ENCODE measurements at regions not wholly inside any gene's neighbourhood (a gene's known extent, or its start where the extent isn't known, plus 50 kb on each side); places are given as distances from the start of the nearest gene placed in this dataset.
"Not testable (repeated sequence)": the region's sequence is repeated elsewhere in the genome, so short reads cannot be mapped to it uniquely, and the experiment has no call there.

DNA sequence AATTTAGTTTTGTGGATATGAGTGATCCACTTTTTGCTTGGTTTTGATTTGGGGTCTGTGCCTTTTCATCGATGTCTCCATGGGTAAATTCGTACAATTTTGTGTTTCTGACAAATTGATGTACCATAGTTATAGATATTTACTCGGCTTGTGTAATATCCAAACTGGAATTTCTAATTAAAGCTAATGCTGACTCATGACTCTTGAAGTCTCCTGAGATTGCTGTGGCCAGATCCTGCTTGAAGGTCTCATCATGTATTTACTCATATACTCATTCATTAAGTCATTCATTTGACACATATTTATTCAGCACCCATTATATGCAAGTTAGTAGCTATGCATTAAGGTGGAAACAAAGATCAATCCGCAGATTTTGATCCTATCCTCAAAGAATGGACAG, 423.2 kb downstream of the RWDD3 start:
- Mint-ChIP-seq H3K9me3 (peaks cover 10% of the 10 kb centered on the region), H3K4me1 (ENCODE audit: low read depth) (no peaks in the 10 kb centered on the region), H3K4me3 (no peak overlapping the region), H3K27ac (no peak overlapping the region), H3K36me3 (ENCODE audit: low read depth) (no peaks in the 10 kb centered on the region), H3K27me3 (no peaks in the 10 kb centered on the region)

DNA sequence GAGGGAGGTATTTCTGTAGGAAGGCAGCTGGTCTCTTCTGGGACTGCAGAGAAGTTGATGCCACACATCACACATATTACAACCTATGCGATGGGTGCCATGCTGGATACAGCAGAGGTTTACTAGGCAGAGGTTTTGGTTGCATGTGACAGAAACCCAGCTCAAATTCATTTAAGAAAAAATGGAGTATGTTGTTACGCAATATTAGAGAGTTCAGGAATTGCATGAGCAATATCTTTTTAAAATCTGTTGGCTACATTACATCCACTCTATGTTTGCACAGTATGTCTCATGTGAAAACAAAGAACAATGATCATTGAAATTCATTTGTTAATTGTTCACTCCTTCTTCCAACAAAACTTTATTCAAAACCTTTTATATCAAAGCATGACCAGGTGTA, 425.2 kb downstream of the RWDD3 start:
- no peaks in the 10 kb centered on the region for H3K27me3 Mint-ChIP-seq
- no peak overlapping the region for H3K4me3 Mint-ChIP-seq

DNA sequence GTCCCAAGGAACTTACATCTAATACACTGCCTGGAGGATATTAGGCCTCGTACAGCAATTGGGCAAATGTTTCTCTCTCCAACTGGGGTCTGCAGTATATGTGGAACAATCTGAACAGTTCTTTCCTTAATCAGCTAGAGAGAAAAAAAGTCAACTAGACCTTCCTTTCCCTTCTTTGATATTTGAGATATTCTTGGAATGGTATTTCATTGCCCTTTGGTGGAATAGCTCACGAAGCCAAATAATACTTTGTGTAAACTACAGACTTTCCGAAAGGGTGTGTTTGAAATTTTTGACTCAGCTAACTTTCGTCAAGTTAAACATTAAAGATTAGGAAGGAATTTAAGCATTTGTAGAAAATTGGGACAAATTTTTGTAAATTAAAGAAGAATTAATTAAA, 425.6 kb downstream of the RWDD3 start:
- Mint-ChIP-seq H3K4me3 (no peak overlapping the region), H3K4me1 (ENCODE audit: low read depth) (no peaks in the 10 kb centered on the region), H3K27me3 (no peaks in the 10 kb centered on the region), H3K36me3 (ENCODE audit: low read depth) (no peaks in the 10 kb centered on the region), H3K27ac (no peak overlapping the region), H3K9me3 (peaks cover 21% of the 10 kb centered on the region)

More for the DNA sequence above, 425.2 kb downstream of the RWDD3 start:
- Mint-ChIP-seq H3K9me3 (peaks cover 21% of the 10 kb centered on the region), H3K4me1 (ENCODE audit: low read depth) (no peaks in the 10 kb centered on the region), H3K36me3 (ENCODE audit: low read depth) (no peaks in the 10 kb centered on the region), H3K27ac (no peak overlapping the region)

DNA sequence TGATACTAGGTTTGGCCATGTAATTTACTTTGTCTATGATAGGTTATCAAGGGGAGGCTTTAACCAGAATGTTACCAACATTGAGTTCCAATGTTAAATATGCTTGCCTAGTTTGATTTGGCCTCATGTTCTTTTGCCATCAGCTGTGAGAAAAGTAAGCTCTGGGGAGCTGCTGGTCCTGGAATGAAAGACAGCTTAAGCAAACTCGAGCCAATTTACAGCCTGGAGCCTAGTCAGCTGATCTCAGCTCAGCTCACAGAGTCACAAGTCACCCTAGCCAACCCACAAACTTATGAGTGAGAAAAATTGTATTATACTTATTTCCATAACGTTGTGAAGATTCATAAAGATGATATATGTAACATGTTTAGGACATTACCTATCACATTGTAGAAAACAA, 426.7 kb downstream of the RWDD3 start:
- Mint-ChIP-seq H3K36me3 (ENCODE audit: low read depth) (no peaks in the 10 kb centered on the region), H3K27me3 (no peaks in the 10 kb centered on the region), H3K9me3 (peaks cover 21% of the 10 kb centered on the region), H3K27ac (no peak overlapping the region), H3K4me1 (ENCODE audit: low read depth) (no peaks in the 10 kb centered on the region), H3K4me3 (no peak overlapping the region)

DNA sequence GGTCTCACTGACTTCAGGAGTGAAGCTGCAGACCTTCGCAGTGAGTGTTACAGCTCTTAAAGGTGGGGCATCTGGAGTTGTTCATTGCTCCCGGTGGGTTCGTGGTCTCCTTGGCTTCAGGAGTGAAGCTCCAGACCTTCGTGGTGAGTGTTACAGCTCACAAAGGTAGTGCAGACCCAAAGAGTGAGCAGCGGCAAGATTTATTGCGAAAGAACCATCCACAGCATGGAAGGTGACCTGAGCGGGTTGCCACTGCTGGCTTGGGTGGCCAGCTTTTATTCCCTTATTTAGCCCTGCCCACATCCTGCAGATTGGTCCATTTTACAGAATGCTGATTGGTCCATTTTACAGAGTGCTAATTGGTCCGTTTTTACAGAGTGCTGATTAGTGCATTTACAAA, 429.5 kb downstream of the RWDD3 start:
- H3K9me3 Mint-ChIP-seq = peaks cover 17% of the 10 kb centered on the region

DNA sequence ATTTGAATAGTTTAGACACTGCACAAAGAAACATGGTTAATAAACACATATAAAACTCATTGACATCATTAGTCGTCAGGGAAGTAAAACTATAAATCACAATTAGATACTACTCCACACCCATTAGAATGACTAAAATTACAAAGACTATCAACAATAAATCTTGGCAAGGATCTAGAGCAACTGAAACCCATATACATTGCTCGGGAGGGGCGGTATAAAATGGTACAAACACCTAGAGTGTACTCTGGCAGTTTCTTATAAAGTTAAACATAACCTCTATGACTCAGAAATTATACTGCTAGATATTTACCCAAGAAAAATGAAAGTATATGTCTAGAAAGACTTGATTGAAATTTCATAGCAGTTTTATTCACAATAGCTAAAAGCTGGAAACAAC, 434.2 kb downstream of the RWDD3 start:
- H3K36me3 Mint-ChIP-seq (ENCODE audit: low read depth) = no peaks in the 10 kb centered on the region
- H3K9me3 Mint-ChIP-seq = peaks cover 2% of the 10 kb centered on the region
- no peak overlapping the region for H3K4me3 Mint-ChIP-seq
- H3K27me3 Mint-ChIP-seq = no peaks in the 10 kb centered on the region
- no peaks in the 10 kb centered on the region for H3K4me1 Mint-ChIP-seq (ENCODE audit: low read depth)
- H3K27ac Mint-ChIP-seq = no peak overlapping the region

More for the DNA sequence above, 429.5 kb downstream of the RWDD3 start:
- not testable (repeated sequence) for H3K4me1 Mint-ChIP-seq (ENCODE audit: low read depth); H3K27me3 Mint-ChIP-seq; H3K27ac Mint-ChIP-seq; H3K4me3 Mint-ChIP-seq; H3K36me3 Mint-ChIP-seq (ENCODE audit: low read depth)

DNA sequence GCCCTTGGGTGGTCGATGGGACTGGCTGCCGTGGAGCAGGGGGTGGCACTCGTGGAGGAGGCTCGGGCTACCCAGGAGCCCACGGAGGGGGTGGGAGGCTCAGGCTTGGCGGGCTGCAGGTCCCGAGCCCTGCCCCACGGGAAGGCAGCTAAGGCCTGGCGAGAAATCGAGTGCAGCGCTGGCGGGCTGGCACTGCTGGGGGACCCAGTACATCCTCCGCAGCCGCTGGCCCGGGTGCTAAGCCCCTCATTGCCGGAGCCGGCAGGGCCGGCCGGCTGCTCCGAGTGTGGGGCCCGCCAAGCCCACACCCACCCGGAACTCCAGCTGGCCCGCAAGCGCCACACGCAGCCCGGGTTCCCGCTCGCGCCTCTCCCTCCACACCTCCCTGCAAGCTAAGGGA, 435.6 kb downstream of the RWDD3 start:
- not testable (repeated sequence) for H3K4me3 Mint-ChIP-seq; H3K9me3 Mint-ChIP-seq; H3K27ac Mint-ChIP-seq; H3K4me1 Mint-ChIP-seq (ENCODE audit: low read depth); H3K27me3 Mint-ChIP-seq; H3K36me3 Mint-ChIP-seq (ENCODE audit: low read depth)

DNA sequence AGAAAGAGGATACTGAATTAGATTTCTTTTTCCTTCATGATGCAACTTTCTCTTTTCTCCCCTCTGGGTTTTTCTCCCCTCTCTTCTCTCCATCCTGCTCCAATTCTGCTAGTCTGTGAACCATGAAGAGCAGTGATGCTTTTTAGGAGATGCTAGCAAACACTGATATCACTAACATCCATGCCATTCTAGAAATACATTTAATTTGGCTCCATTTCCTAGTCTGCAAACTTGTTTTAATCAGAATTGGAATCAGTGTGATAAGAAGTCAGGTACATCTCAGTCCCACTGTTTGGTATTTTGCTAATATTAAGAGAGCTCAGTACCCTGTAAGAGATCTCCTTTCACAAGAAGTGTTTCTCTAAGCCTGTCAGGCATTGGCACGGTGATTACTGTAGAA, 437.1 kb downstream of the RWDD3 start:
- H3K36me3 Mint-ChIP-seq (ENCODE audit: low read depth) = no peaks in the 10 kb centered on the region
- H3K4me1 Mint-ChIP-seq (ENCODE audit: low read depth) = no peaks in the 10 kb centered on the region
- H3K4me3 Mint-ChIP-seq = no peak overlapping the region
- H3K27ac Mint-ChIP-seq = no peak overlapping the region
- no peaks in the 10 kb centered on the region for H3K9me3 Mint-ChIP-seq
- H3K27me3 Mint-ChIP-seq = no peaks in the 10 kb centered on the region

DNA sequence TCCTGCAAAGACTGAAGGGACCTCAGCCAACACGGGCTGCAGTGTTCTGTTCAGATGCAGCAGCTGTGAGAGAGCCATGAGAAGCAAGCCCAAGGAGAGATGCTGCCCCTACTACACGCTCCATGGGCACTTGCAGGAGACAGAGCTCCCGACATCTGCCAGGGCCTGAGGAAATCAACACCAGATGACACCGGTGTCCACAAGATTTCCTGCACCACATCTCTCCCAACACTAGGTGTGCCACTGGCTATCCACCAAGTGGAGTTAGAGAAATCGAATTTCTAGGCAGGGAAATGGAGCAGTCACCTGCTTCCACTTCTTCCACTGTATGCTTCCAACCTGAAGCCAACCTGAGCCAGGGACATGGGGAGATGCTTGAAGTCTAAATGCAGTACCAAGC, 445.3 kb downstream of the RWDD3 start:
- H3K36me3 Mint-ChIP-seq (ENCODE audit: low read depth) = no peaks in the 10 kb centered on the region
- no peaks in the 10 kb centered on the region for H3K4me1 Mint-ChIP-seq (ENCODE audit: low read depth)
- no peaks in the 10 kb centered on the region for H3K27me3 Mint-ChIP-seq
- peaks cover 5% of the 10 kb centered on the region for H3K9me3 Mint-ChIP-seq
- no peak overlapping the region for H3K27ac Mint-ChIP-seq
- H3K4me3 Mint-ChIP-seq = no peak overlapping the region

DNA sequence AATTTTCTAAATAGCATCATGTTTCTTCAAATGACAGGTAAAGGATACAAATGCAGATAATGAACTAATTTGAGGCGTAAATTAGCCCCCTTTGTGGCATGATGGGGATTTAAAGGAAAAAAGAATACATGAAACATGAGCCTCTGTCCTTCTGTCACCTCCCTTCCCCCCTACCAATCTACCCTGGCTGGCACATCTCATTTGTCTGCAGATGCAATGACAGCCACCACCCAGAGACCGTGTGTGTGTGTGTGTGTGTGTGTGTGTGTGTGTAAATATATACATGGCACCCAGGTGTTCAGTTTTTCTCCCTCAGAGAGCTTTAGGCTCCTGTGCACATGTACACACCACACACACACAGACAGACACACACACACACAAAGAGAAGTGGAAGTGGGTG, 451.1 kb downstream of the RWDD3 start:
- H3K4me3 Mint-ChIP-seq = no peak overlapping the region
- no peaks in the 10 kb centered on the region for H3K4me1 Mint-ChIP-seq (ENCODE audit: low read depth)
- H3K27ac Mint-ChIP-seq = no peak overlapping the region
- H3K27me3 Mint-ChIP-seq = no peaks in the 10 kb centered on the region
- peaks cover 5% of the 10 kb centered on the region for H3K9me3 Mint-ChIP-seq
- no peaks in the 10 kb centered on the region for H3K36me3 Mint-ChIP-seq (ENCODE audit: low read depth)

DNA sequence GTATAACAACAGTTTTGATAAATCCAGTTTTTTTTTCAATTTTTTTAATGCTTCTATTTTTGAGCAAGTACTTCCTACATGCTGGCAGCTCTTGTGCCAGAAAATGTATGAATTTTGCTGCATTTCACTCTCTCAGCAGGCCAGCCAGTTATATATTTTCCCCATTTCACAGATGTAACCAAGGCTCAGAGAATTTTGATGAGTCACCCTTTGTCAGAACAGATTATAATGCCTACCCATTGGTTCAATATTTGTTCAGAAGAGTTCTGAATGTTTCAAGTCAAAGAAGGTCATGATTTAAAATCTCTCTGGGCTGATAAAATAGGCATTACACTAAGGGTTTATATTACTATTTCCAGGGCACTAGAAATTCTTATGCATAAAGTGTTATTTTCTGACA, 452.2 kb downstream of the RWDD3 start:
- Mint-ChIP-seq H3K27ac (no peak overlapping the region), H3K4me1 (ENCODE audit: low read depth) (no peaks in the 10 kb centered on the region), H3K4me3 (no peak overlapping the region), H3K9me3 (peaks cover 6% of the 10 kb centered on the region), H3K36me3 (ENCODE audit: low read depth) (no peaks in the 10 kb centered on the region), H3K27me3 (no peaks in the 10 kb centered on the region)

DNA sequence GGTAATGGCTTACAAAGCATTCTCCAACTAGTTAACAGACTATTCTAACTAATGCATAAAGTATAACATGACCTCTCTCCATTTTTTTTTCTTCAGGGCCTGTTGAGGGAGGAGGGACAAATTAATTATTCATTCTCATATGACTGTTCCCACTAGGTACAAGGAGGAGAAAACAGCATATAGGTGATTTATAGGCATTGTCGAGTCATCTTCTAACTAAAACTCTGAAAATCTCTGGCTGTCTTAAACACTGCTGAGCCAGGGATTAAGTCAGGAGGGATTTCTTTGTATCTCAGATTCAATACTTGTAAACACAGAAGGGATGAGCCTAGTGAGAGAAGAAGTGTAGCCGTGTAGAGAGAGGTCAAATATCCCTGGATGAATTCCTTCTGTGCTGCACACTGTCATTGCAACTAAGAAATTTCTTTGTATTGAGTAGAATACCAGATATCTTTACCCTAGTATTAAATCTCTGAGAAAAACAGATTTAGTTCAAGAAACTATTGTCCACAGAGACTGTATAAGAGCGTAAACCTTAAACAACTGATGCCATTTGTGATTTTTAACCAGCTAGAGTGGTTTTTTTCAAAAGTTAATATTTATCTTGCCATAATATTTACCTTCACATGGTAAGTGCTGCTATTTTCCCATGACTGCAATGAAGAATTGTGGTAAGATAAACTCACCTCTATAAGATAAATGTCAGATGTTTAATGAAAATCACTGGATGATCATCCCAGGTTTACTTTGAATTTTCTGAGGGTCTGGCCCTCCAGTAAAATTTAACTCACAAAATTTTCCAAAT, 465.3 kb downstream of the RWDD3 start:
- Mint-ChIP-seq H3K27me3 (no peaks in the 10 kb centered on the region), H3K36me3 (ENCODE audit: low read depth) (no peaks in the 10 kb centered on the region), H3K27ac (no peak overlapping the region), H3K4me1 (ENCODE audit: low read depth) (no peaks in the 10 kb centered on the region), H3K4me3 (no peak overlapping the region), H3K9me3 (peaks cover 11% of the 10 kb centered on the region)

DNA sequence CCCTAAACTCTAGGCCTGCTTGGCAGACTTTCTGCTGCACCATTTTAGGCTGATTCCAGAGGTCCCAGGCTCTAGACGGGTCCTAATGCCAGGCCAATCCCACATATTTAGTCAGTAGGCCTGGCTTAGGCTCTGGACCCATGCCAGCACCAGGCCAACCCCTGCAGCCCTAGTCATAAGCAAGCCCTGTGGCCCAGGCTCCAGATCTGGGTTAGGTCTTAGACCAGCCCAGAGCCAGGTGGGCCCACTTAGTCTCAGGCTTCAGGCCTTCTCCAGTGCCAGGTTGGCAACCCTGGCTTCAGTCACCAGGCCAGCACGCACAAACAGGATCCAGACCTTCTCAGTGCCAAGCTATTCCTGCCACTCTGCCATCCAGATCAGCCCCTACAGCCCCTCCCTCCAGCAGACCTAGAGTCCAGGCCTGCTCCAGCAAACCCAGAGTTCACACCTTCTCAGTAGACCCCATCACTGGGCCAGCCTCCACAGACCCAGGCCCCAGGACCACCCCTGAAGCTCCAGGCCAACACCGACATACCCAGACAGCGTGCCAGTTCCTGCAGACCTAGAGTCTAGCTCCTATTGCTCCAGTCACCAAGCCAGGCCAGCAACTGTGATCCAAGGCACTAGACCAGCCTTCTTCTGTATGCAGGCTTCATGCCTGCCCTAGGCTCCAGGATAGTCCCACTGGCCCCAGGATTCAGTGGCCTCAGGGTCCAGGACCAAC, 467.6 kb downstream of the RWDD3 start:
- Mint-ChIP-seq H3K9me3 (peaks cover 21% of the 10 kb centered on the region), H3K27me3 (no peaks in the 10 kb centered on the region), H3K4me1 (ENCODE audit: low read depth) (no peaks in the 10 kb centered on the region), H3K4me3 (no peak overlapping the region), H3K27ac (no peak overlapping the region), H3K36me3 (ENCODE audit: low read depth) (no peaks in the 10 kb centered on the region)

DNA sequence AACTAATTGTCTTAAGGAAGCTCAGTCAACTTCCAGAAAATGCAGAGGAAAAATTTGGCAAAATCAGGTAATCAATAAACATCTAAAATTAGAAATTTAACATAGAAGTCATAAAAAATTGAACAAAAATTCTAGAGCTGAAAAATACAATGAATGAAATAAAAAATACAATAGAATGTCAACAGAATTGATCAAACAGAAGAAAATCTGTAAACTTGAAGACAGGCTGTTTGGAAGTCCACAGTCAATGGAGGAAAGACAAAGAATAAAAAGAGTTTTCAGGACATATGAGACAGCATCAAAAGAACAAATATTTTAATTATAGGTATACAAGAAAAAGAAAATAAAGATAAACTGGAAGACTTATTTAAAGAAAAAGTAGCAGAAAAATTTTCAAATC, 469.0 kb downstream of the RWDD3 start:
- Mint-ChIP-seq H3K36me3 (ENCODE audit: low read depth) (no peaks in the 10 kb centered on the region), H3K4me1 (ENCODE audit: low read depth) (no peaks in the 10 kb centered on the region), H3K4me3 (no peak overlapping the region), H3K9me3 (peaks cover 21% of the 10 kb centered on the region), H3K27me3 (no peaks in the 10 kb centered on the region), H3K27ac (no peak overlapping the region)

DNA sequence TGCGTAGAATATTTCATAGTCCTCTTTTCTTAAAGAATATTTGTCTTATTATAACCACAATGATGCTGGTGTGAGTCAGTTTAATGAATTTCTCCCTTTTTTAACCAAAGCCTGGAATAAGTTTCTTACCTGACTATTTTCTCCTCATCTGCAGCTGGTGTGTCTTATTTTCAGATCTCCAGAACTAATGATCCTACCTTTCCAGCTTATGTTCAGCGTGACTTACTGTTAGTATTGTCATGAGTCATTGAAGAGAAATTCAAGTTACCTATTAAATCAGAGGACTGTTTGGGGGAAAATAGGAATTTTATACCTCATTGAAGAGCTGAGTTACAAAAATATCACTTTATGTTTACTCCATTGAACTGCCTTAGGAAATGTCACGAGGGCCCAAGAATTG, 482.1 kb downstream of the RWDD3 start:
- H3K4me3 Mint-ChIP-seq = no peak overlapping the region
- peaks cover 8% of the 10 kb centered on the region for H3K9me3 Mint-ChIP-seq
- no peaks in the 10 kb centered on the region for H3K27me3 Mint-ChIP-seq
- no peaks in the 10 kb centered on the region for H3K36me3 Mint-ChIP-seq (ENCODE audit: low read depth)
- H3K4me1 Mint-ChIP-seq (ENCODE audit: low read depth) = no peaks in the 10 kb centered on the region
- no peak overlapping the region for H3K27ac Mint-ChIP-seq

DNA sequence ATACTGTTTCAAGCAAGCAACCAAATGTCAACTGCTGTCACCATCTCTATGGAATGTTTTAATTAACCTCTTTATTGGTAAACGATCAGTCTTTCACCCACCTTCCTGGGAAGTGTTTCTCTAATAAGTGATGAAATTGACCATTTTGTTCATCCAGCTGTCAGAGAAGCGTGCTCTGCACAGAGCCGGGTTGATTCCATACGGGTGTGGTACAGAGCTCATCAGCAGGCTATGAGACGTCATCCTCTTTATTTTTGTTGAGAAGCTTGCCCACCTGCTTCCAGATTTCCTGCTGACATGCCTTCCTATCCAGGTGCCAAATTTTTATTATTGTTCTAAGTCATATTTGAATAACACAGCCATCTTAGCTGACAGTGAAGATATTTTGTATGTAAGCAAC, 482.5 kb downstream of the RWDD3 start:
- Mint-ChIP-seq H3K9me3 (peaks cover 8% of the 10 kb centered on the region), H3K4me3 (no peak overlapping the region), H3K27ac (no peak overlapping the region), H3K36me3 (ENCODE audit: low read depth) (no peaks in the 10 kb centered on the region), H3K27me3 (no peaks in the 10 kb centered on the region), H3K4me1 (ENCODE audit: low read depth) (no peaks in the 10 kb centered on the region)

Measured in stimulated activated naive CD8-positive, alpha-beta T cell treated with anti-CD3 and anti-CD28 coated beads, Interleukin-15, Interleukin-2, amounts not matched to agents 100 ng/mL and 50 ng/mL, for 24 hours (primary cell).